HEK293 (cell line): ENCODE measurements at regions not wholly inside any gene's neighbourhood (a gene's known extent, or its start where the extent isn't known, plus 50 kb on each side); places are given as distances from the start of the nearest gene placed in this dataset.

Experiments used
- CTCF ChIA-PET: fragments of 350-600 bp; formaldehyde crosslinking; extraction: SDS; loops from one replicate; lab custom pipeline; 2021; ENCODE audit warnings: antibody characterized with exemption; lab: Yijun Ruan, JAX
- POLR2A ChIA-PET: fragments of 300-600 bp; formaldehyde crosslinking; extraction: SDS; loops from one replicate; lab custom pipeline; 2020; ENCODE audit warnings: antibody characterized with exemption, inconsistent platforms; lab: Yijun Ruan, JAX
- H3K27ac ChIP-seq: fragments of 200-500 bp; sonication (Bioruptor generic); 2 replicates; pipeline ENCODE4 v1.5.1; 2014; ENCODE audit warnings: low read depth, low read length, control low read depth, inconsistent platforms; ENCODE audit errors: extremely low read depth
- H3K36me3 ChIP-seq, 2 experiments: fragments of 200-500 bp in 1 of 2; sonication (Bioruptor generic) in 1 of 2; 1 replicate in 1 of 2; 2 replicates in 1 of 2; pipeline ENCODE4 v1.5.1; 2014 to 2017; ENCODE audit warnings: inconsistent platforms in 2 of 2, low read length in 2 of 2; ENCODE audit not compliant: control insufficient read depth in 2 of 2, insufficient read depth in 1 of 2
- H3K4me1 ChIP-seq: fragments of 200-500 bp; sonication (Bioruptor generic); 2 replicates; pipeline ENCODE4 v1.5.1; 2014; ENCODE audit warnings: mild to moderate bottlenecking, low read length, inconsistent platforms; ENCODE audit not compliant: control insufficient read depth, insufficient read depth
- H3K4me3 ChIP-seq: 2 replicates; pipeline ENCODE4 v1.5.1; 2011; ENCODE audit warnings: low read depth, mild to moderate bottlenecking, control low read depth, low read length, moderate library complexity
- H3K9me3 ChIP-seq: fragments of 200-500 bp; sonication (Bioruptor generic); 2 replicates; pipeline ENCODE4 v1.5.1; 2014; ENCODE audit warnings: low read depth, low read length, inconsistent platforms; ENCODE audit not compliant: control insufficient read depth, insufficient read depth
- HOXA7 ChIP-seq: sonication (generic); formaldehyde crosslinking; IDR thresholded peaks from 2 replicates; pipeline ENCODE4 v1.8.1; 2022; ENCODE audit warnings: missing genetic modification reagents, borderline replicate concordance
- KLF8 ChIP-seq: fragments of 450-650 bp; formaldehyde crosslinking; IDR thresholded peaks from 2 replicates; pipeline ENCODE4 v1.5.1; 2016; ENCODE audit warnings: missing biosample characterization, missing genetic modification characterization
- SETDB1 ChIP-seq: IDR thresholded peaks from one replicate; pipeline ENCODE4 v1.6.1; 2017; ENCODE audit warnings: mild to moderate bottlenecking, low read length, moderate library complexity, mixed read lengths; ENCODE audit not compliant: insufficient read length
- TCF7L2 ChIP-seq: IDR thresholded peaks from 2 replicates; pipeline ENCODE4 v1.6.1; 2011; ENCODE audit warnings: low read depth, mild to moderate bottlenecking, inconsistent platforms, low read length, moderate library complexity, borderline replicate concordance
- ZBTB21 ChIP-seq: fragments of 450-650 bp; formaldehyde crosslinking; IDR thresholded peaks from 2 replicates; pipeline ENCODE4 v1.5.1; 2017; ENCODE audit warnings: missing biosample characterization, missing genetic modification characterization
- ZNF132 ChIP-seq: fragments of 450-650 bp; formaldehyde crosslinking; IDR thresholded peaks from 2 replicates; pipeline ENCODE4 v1.5.1; 2017; ENCODE audit warnings: missing biosample characterization, missing genetic modification characterization, borderline replicate concordance
- ZNF157 ChIP-seq: fragments of 450-650 bp; formaldehyde crosslinking; IDR thresholded peaks from 2 replicates; pipeline ENCODE4 v1.5.1; 2016; ENCODE audit warnings: missing biosample characterization, missing genetic modification characterization
- ZNF184 ChIP-seq: fragments of 450-650 bp; IDR thresholded peaks from 2 replicates; pipeline ENCODE4 v1.5.1; 2018; ENCODE audit warnings: missing biosample characterization, mild to moderate bottlenecking, missing genetic modification characterization
- ZNF274 ChIP-seq, 2 experiments: fragments of 200-500 bp in 1 of 2; fragments of 450-650 bp in 1 of 2; sonication (Bioruptor generic) in 1 of 2; formaldehyde crosslinking in 1 of 2; IDR thresholded peaks; 2 replicates each; pipeline versions ENCODE4 v1.5.1 to v1.6.1; 2014 to 2016; ENCODE audit warnings: borderline replicate concordance in 1 of 2, inconsistent platforms in 1 of 2, low read length in 1 of 2, missing biosample characterization in 1 of 2, missing genetic modification characterization in 1 of 2
- ZNF292 ChIP-seq: fragments of 450-650 bp; formaldehyde crosslinking; IDR thresholded peaks from 2 replicates; pipeline ENCODE4 v1.5.1; 2016; ENCODE audit warnings: low read depth, missing biosample characterization, missing genetic modification characterization, borderline replicate concordance
- ZNF423 ChIP-seq: fragments of 450-650 bp; formaldehyde crosslinking; IDR thresholded peaks from 2 replicates; pipeline ENCODE4 v1.5.1; 2016; ENCODE audit warnings: missing biosample characterization, missing genetic modification characterization
- ZNF560 ChIP-seq: fragments of 450-650 bp; formaldehyde crosslinking; IDR thresholded peaks from 2 replicates; pipeline ENCODE4 v1.5.1; 2017; ENCODE audit warnings: missing biosample characterization, missing genetic modification characterization, borderline replicate concordance
- ZNF843 ChIP-seq: fragments of 450-650 bp; formaldehyde crosslinking; IDR thresholded peaks from 2 replicates; pipeline ENCODE4 v1.5.1; 2016; ENCODE audit warnings: missing biosample characterization, missing genetic modification characterization
- TF ChIP-seq, protein P1 (sequence below): fragments of 450-650 bp; formaldehyde crosslinking; conservative IDR thresholded peaks from 2 replicates; pipeline ENCODE4 v1.5.1; 2016; ENCODE audit warnings: low read depth, missing biosample characterization, missing genetic modification characterization
- TF ChIP-seq, protein P2 (sequence below): fragments of 450-650 bp; formaldehyde crosslinking; IDR thresholded peaks from 2 replicates; pipeline ENCODE4 v1.5.1; 2016; ENCODE audit warnings: missing biosample characterization, missing genetic modification characterization
- TF ChIP-seq, protein P3 (sequence below): fragments of 450-650 bp; formaldehyde crosslinking; IDR thresholded peaks from 2 replicates; pipeline ENCODE4 v1.5.1; 2016; ENCODE audit warnings: missing biosample characterization, missing genetic modification characterization

DNA sequence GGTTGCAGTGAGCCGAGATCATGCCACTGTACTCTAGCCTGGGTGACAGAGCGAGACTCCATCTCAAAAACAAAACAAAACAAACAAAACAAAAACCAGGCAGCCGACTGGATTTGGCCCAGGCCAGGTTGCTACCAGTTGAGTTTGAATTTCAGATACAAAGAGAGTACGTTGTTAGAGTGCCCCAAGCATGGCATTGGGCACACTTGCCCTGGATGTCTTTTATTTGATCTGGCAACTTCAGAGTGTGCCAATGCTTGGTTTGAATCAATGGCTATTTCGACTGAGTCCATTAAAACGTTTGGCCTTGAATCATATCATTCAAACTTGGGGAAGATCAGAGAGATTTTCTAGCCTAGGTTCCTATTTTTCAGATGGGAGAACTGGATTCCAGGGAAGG is 213.4 kb upstream of the SHH start:
- no peak overlapping the region for H3K4me3 ChIP-seq
- no peaks in the 10 kb centered on the region for H3K36me3 ChIP-seq
- no peaks in the 10 kb centered on the region for H3K4me1 ChIP-seq
- CTCF ChIA-PET, result no interaction called here
- TF ChIP-seq, protein P1, sequence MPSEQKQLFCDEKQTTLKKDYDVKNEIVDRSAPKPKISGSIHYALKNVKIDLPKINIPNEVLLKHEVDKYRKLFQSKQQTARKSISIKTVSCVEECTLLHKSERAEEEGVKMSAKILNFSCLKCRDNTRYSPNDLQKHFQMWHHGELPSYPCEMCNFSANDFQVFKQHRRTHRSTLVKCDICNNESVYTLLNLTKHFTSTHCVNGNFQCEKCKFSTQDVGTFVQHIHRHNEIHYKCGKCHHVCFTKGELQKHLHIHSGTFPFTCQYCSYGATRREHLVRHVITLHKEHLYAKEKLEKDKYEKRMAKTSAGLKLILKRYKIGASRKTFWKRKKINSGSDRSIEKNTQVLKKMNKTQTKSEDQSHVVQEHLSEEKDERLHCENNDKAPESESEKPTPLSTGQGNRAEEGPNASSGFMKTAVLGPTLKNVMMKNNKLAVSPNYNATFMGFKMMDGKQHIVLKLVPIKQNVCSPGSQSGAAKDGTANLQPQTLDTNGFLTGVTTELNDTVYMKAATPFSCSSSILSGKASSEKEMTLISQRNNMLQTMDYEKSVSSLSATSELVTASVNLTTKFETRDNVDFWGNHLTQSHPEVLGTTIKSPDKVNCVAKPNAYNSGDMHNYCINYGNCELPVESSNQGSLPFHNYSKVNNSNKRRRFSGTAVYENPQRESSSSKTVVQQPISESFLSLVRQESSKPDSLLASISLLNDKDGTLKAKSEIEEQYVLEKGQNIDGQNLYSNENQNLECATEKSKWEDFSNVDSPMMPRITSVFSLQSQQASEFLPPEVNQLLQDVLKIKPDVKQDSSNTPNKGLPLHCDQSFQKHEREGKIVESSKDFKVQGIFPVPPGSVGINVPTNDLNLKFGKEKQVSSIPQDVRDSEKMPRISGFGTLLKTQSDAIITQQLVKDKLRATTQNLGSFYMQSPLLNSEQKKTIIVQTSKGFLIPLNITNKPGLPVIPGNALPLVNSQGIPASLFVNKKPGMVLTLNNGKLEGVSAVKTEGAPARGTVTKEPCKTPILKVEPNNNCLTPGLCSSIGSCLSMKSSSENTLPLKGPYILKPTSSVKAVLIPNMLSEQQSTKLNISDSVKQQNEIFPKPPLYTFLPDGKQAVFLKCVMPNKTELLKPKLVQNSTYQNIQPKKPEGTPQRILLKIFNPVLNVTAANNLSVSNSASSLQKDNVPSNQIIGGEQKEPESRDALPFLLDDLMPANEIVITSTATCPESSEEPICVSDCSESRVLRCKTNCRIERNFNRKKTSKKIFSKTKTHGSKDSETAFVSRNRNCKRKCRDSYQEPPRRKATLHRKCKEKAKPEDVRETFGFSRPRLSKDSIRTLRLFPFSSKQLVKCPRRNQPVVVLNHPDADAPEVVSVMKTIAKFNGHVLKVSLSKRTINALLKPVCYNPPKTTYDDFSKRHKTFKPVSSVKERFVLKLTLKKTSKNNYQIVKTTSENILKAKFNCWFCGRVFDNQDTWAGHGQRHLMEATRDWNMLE, result no peak
- no peak for TF ChIP-seq TCF7L2
- no peak for TF ChIP-seq ZNF157 (tag by site-specific recombination)
- no peak for TF ChIP-seq ZNF843 (tag by site-specific recombination)
- no peak for TF ChIP-seq ZBTB21 (tag by site-specific recombination)
- no peak for TF ChIP-seq ZNF184
- TF ChIP-seq ZNF292, result no peak
- TF ChIP-seq ZNF423 (tag by site-specific recombination), result no peak
- no peak overlapping the region for H3K27ac ChIP-seq
- POLR2A ChIA-PET, result no interaction called here
- no peaks in the 10 kb centered on the region for H3K9me3 ChIP-seq

DNA sequence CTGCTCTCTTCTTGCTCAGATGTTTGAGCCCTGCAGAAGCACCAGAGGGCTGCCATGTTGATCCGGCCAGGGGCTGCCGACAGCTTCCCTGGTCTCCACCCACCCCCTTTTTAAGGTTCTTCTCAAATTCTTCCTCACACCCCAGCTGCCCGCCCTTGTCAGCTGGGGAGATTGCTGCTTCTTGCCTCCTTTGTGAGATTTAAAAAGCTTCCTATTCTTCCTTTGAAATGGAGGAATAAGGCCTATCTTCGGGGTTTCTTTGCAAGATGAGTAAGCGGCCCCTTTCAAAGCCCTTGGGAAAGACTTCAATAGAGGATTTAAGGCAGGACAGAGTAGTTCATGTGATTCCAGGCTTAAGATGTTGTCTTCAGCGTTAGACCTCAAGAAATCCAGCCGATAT is 211.9 kb upstream of the SHH start:
- ChIA-PET POLR2A (no interaction called here), CTCF (no interaction called here)
- no peak overlapping the region for H3K4me3 ChIP-seq
- H3K27ac ChIP-seq, result no peak overlapping the region
- TF ChIP-seq ZNF132, result no peak
- TF ChIP-seq HOXA7 (CRISPR knock-in tag), result no peak
- TF ChIP-seq KLF8 (tag by site-specific recombination), result no peak
- no peak for TF ChIP-seq ZNF560 (tag by site-specific recombination)
- no peak for TF ChIP-seq SETDB1
- TF ChIP-seq, protein P2, sequence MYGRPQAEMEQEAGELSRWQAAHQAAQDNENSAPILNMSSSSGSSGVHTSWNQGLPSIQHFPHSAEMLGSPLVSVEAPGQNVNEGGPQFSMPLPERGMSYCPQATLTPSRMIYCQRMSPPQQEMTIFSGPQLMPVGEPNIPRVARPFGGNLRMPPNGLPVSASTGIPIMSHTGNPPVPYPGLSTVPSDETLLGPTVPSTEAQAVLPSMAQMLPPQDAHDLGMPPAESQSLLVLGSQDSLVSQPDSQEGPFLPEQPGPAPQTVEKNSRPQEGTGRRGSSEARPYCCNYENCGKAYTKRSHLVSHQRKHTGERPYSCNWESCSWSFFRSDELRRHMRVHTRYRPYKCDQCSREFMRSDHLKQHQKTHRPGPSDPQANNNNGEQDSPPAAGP (tag by site-specific recombination), result no peak
- TF ChIP-seq ZNF274 (IDR thresholded peaks at IDR 0.05; ENCODE audit: low read length), result no peak
- TF ChIP-seq ZNF274 (tag by site-specific recombination; IDR thresholded peaks at IDR 0.05; ENCODE audit: borderline replicate concordance), result no peak
- TF ChIP-seq, protein P3, sequence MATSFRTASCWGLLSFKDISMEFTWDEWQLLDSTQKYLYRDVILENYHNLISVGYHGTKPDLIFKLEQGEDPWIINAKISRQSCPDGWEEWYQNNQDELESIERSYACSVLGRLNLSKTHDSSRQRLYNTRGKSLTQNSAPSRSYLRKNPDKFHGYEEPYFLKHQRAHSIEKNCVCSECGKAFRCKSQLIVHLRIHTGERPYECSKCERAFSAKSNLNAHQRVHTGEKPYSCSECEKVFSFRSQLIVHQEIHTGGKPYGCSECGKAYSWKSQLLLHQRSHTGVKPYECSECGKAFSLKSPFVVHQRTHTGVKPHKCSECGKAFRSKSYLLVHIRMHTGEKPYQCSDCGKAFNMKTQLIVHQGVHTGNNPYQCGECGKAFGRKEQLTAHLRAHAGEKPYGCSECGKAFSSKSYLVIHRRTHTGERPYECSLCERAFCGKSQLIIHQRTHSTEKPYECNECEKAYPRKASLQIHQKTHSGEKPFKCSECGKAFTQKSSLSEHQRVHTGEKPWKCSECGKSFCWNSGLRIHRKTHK (tag by site-specific recombination), result no peak
- H3K9me3 ChIP-seq, result no peaks in the 10 kb centered on the region
- H3K4me1 ChIP-seq, result no peaks in the 10 kb centered on the region
- no peaks in the 10 kb centered on the region for H3K36me3 ChIP-seq
